ENCODE measurements at regions not wholly inside any gene's neighbourhood (a gene's known extent, or its start where the extent isn't known, plus 50 kb on each side); places are given as distances from the start of the nearest gene placed in this dataset.

DNA sequence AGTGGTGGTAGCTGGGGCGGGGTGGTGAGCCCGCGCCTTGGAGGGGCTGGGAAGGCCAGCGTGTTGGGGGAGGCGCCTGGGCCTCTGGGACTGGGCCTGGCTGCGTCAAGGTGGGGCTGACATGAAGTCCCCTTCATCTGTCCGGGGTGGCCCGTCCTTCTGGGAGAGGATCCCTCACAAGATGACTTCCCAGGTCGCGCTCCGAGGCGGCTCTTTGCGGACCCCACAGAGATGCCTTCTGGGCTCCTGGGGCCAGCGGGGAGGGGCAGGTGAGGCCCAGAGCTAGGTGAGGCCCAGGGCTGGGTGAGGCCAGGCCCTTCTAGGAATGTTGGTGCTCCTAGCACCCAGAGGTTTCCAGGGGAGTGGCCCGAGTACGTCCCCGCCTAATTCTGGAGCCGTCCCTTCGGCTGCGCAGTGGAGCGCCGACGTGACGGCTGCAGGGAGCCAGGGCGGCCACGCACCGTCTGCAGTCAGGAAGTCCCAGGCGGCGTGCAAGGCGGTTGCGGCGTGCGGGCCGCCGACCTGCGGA, 58.2 kb upstream of the NUPR2 start:
- ChIA-PET POLR2A (no interaction called here), CTCF (no interaction called here)
- no peak for DNase-seq (ENCODE audit: low read depth, low spot score)
- TF ChIP-seq POLR2AphosphoS5 (IDR thresholded peaks at IDR 0.05; ENCODE audit: low read depth, low read length) = no peak
- no peak overlapping the region for H3K27ac ChIP-seq (ENCODE audit: low read length)
- peaks cover 4% of the 10 kb centered on the region; the same call in 1 of the 2 replicates for H3K27me3 ChIP-seq (ENCODE audit: control insufficient read depth, insufficient read depth, low read length)
- BruUV-seq (replicated peaks) = no TSS peak
- in situ Hi-C loops (cut with HindIII; ENCODE audit: low pct_unique_long_range_greater_than_20kb, low sequenced_read_pairs) (no loop called here), intact Hi-C loops (cut with micrococcal nuclease; ENCODE audit: unreplicated experiment) (no loop called here)
- H3K4me3 ChIP-seq (ENCODE audit: low read depth in 2 of 2, low read length in 2 of 2) = no peak overlapping the region
- H3K36me3 ChIP-seq (ENCODE audit: control insufficient read depth, insufficient read depth, low read length) = no peaks in the 10 kb centered on the region
- no peak for ATAC-seq
- no peaks in the 10 kb centered on the region for H3K9me3 ChIP-seq (ENCODE audit: control insufficient read depth, insufficient read depth, low read depth, low read length)
- H3K4me1 ChIP-seq (ENCODE audit: control insufficient read depth, insufficient read depth, low read length) = no peaks in the 10 kb centered on the region
